GM23338 (cell line): ENCODE measurements at regions not wholly inside any gene's neighbourhood (a gene's known extent, or its start where the extent isn't known, plus 50 kb on each side); places are given as distances from the start of the nearest gene placed in this dataset.

Source experiments
- ATAC-seq: fragments of 200-7000 bp; cut with Tn5 transposase; 3 replicates; pipeline ENCODE4 v1.9.1; 2020
- DNase-seq: peaks from one replicate; pipeline ENCODE4 v3.0.0-alpha.2; 2015; ENCODE audit warnings: low spot score
- H2AFZ ChIP-seq: fragments of 200-600 bp; sonication (generic); 2 replicates; pipeline ENCODE4 v1.8.0; 2016; ENCODE audit warnings: antibody characterized with exemption, mild to moderate bottlenecking, moderate library complexity
- H3F3A ChIP-seq: fragments of 200-600 bp; sonication (generic); replicated peaks from 2 replicates; pipeline ENCODE4 v1.8.0; 2017; ENCODE audit warnings: antibody characterized with exemption, mixed run types, low read depth
- H3K27ac ChIP-seq: fragments of 200-600 bp; sonication (generic); 2 replicates; pipeline ENCODE4 v1.6.1; 2016; ENCODE audit warnings: low read depth
- H3K27me3 ChIP-seq: fragments of 200-600 bp; sonication (generic); 2 replicates; pipeline ENCODE4 v1.8.0; 2016; ENCODE audit warnings: mild to moderate bottlenecking, mixed run types, moderate library complexity; ENCODE audit not compliant: insufficient read depth
- H3K36me3 ChIP-seq: fragments of 200-600 bp; sonication (generic); 2 replicates; pipeline ENCODE4 v1.8.0; 2016; ENCODE audit warnings: mild to moderate bottlenecking; ENCODE audit not compliant: insufficient read depth
- H3K4me1 ChIP-seq: fragments of 200-600 bp; sonication (generic); 2 replicates; pipeline ENCODE4 v1.8.0; 2016; ENCODE audit warnings: mild to moderate bottlenecking, moderate library complexity; ENCODE audit not compliant: insufficient read depth
- H3K4me2 ChIP-seq: fragments of 200-600 bp; sonication (generic); 2 replicates; pipeline ENCODE4 v1.7.1; 2017; ENCODE audit warnings: mixed run types
- H3K4me3 ChIP-seq: fragments of 200-600 bp; sonication (generic); 2 replicates; pipeline ENCODE4 v1.6.1; 2016; ENCODE audit warnings: mixed run types
- H3K79me2 ChIP-seq: fragments of 200-600 bp; sonication (generic); replicated peaks from 2 replicates; pipeline ENCODE4 v1.8.0; 2017; ENCODE audit warnings: mild to moderate bottlenecking; ENCODE audit not compliant: insufficient read depth
- H3K9me2 ChIP-seq: fragments of 200-600 bp; sonication (generic); 2 replicates; pipeline ENCODE4 v1.8.0; 2017; ENCODE audit not compliant: insufficient read depth
- H4K20me1 ChIP-seq: fragments of 200-600 bp; sonication (generic); replicated peaks from 2 replicates; pipeline ENCODE4 v1.8.0; 2017; ENCODE audit warnings: mild to moderate bottlenecking; ENCODE audit not compliant: insufficient read depth
- H3K27ac Mint-ChIP-seq: 2 replicates; pipeline ENCODE4 v1.8.0; 2020; ENCODE audit warnings: inconsistent platforms, mild to moderate bottlenecking, moderate library complexity, mixed read lengths
- H3K27me3 Mint-ChIP-seq: 3 replicates; pipeline ENCODE4 v1.8.0; 2022; ENCODE audit warnings: low read depth, mild to moderate bottlenecking, moderate library complexity, mixed read lengths, inconsistent platforms; ENCODE audit not compliant: insufficient read depth, poor library complexity
- H3K36me3 Mint-ChIP-seq: 3 replicates; pipeline ENCODE4 v1.8.0; 2021; ENCODE audit warnings: low read depth, mild to moderate bottlenecking, inconsistent platforms, moderate library complexity, mixed read lengths
- H3K4me1 Mint-ChIP-seq: 3 replicates; pipeline ENCODE4 v1.8.0; 2020; ENCODE audit warnings: mild to moderate bottlenecking, inconsistent platforms, mixed read lengths
- H3K4me3 Mint-ChIP-seq: 3 replicates; pipeline ENCODE4 v1.8.0; 2021; ENCODE audit warnings: moderate library complexity, mild to moderate bottlenecking, inconsistent platforms, mixed read lengths
- H3K9me3 Mint-ChIP-seq: 3 replicates; pipeline ENCODE4 v1.8.0; 2020; ENCODE audit warnings: moderate library complexity, mild to moderate bottlenecking, inconsistent platforms, mixed read lengths
- CTCF ChIP-seq, 2 experiments: fragments of 200-600 bp in 1 of 2; sonication (generic) in 1 of 2; conservative IDR thresholded peaks; 2 replicates each; pipeline versions ENCODE4 v1.5.1 to v1.6.1; 2016 to 2017; ENCODE audit warnings: antibody characterized with exemption in 2 of 2, low read depth in 2 of 2, mild to moderate bottlenecking in 2 of 2, moderate library complexity in 1 of 2
- EZH2 ChIP-seq: fragments of 200-600 bp; sonication (generic); IDR thresholded peaks from one replicate; pipeline ENCODE4 v1.8.0; 2017; ENCODE audit warnings: antibody characterized with exemption, mild to moderate bottlenecking, low read depth; ENCODE audit not compliant: unreplicated experiment
- EZH2phosphoT487 ChIP-seq: fragments of 200-600 bp; sonication (generic); IDR thresholded peaks from one replicate; pipeline ENCODE4 v1.8.1; 2018; ENCODE audit warnings: antibody characterized with exemption; ENCODE audit not compliant: unreplicated experiment
- NANOG ChIP-seq: IDR thresholded peaks from 2 replicates; pipeline ENCODE4 v1.6.1; 2016; ENCODE audit warnings: antibody characterized with exemption, borderline replicate concordance
- REST ChIP-seq: IDR thresholded peaks from one replicate; pipeline ENCODE4 v1.6.1; 2018; ENCODE audit warnings: antibody characterized with exemption; ENCODE audit not compliant: unreplicated experiment
- STAT1 ChIP-seq: IDR thresholded peaks from one replicate; pipeline ENCODE4 v1.6.1; 2016; ENCODE audit warnings: antibody characterized with exemption; ENCODE audit not compliant: unreplicated experiment
- ZNF114 ChIP-seq: fragments of 250-450 bp; sonication (Bioruptor Pico); IDR thresholded peaks from 2 replicates; pipeline ENCODE4 v1.5.0; 2020; ENCODE audit warnings: mild to moderate bottlenecking, moderate library complexity
- ZNF462 ChIP-seq: fragments of 250-450 bp; sonication (Bioruptor Pico); IDR thresholded peaks from 2 replicates; pipeline ENCODE4 v1.5.0; 2020; ENCODE audit warnings: mild to moderate bottlenecking, moderate library complexity

GRCh38 chr4:138960175-138960710, 55.3 kb upstream of the NOCT start:
- H3K4me1 ChIP-seq, result no peaks in the 10 kb centered on the region
- Mint-ChIP-seq H3K27me3 (peaks cover 5% of the 10 kb centered on the region), H3K27ac (no peak overlapping the region), H3K4me3 (no peak overlapping the region), H3K4me1 (peaks cover 6% of the 10 kb centered on the region), H3K9me3 (no peaks in the 10 kb centered on the region), H3K36me3 (no peaks in the 10 kb centered on the region)
- no peaks in the 10 kb centered on the region for H3K36me3 ChIP-seq
- no peaks in the 10 kb centered on the region for H3K27me3 ChIP-seq
- H3F3A ChIP-seq, result 0 out of 2 replicates have a peak, but pooled peaks cover 5% of the 10 kb centered on the region
- no peak overlapping the region for H3K4me2 ChIP-seq
- no peak for TF ChIP-seq NANOG
- 0 out of 2 replicates have a peak, but pooled peaks cover 3% of the 10 kb centered on the region for H3K9me2 ChIP-seq
- no peak for ATAC-seq
- no peak overlapping the region for H2AFZ ChIP-seq
- H3K79me2 ChIP-seq, result no peaks in the 10 kb centered on the region
- H4K20me1 ChIP-seq, result no peaks in the 10 kb centered on the region
- no peak overlapping the region for H3K4me3 ChIP-seq
- DNase-seq, result no peak
- no peak overlapping the region for H3K27ac ChIP-seq

- Histone ChIP-seq H3K79me2 (no peaks in the 10 kb centered on the region), H3K36me3 (no peaks in the 10 kb centered on the region), H4K20me1 (no peaks in the 10 kb centered on the region), H3F3A (0 out of 2 replicates have a peak, but pooled peaks cover 5% of the 10 kb centered on the region), H3K27me3 (no peaks in the 10 kb centered on the region), H3K4me1 (no peaks in the 10 kb centered on the region), H3K27ac (no peak overlapping the region), H3K9me2 (0 out of 2 replicates have a peak, but pooled peaks cover 3% of the 10 kb centered on the region), H2AFZ (peak overlapping the region; percentile 63), H3K4me2 (no peak overlapping the region), H3K4me3 (no peak overlapping the region)
- H3K9me3 Mint-ChIP-seq, result no peaks in the 10 kb centered on the region
- no peaks in the 10 kb centered on the region for H3K36me3 Mint-ChIP-seq
- H3K4me1 Mint-ChIP-seq, result peaks cover 6% of the 10 kb centered on the region
- H3K4me3 Mint-ChIP-seq, result no peak overlapping the region
- DNase-seq (no peak), ATAC-seq (no peak)
- H3K27me3 Mint-ChIP-seq, result peaks cover 5% of the 10 kb centered on the region
- H3K27ac Mint-ChIP-seq, result no peak overlapping the region
- TF ChIP-seq EZH2phosphoT487 (no peak), CTCF (conservative IDR thresholded peaks at IDR 0.05; ENCODE audit: low read depth in 2 of 2) (no peak), ZNF114 (no peak), ZNF462 (no peak), NANOG (no peak), EZH2 (no peak), REST (no peak), STAT1 (no peak)
Measured at GRCh38 chr4:138959097-138959815, 56.3 kb upstream of the NOCT start.
